Endothelial cell (in vitro differentiated cells): ENCODE measurements at regions not wholly inside any gene's neighbourhood (a gene's known extent, or its start where the extent isn't known, plus 50 kb on each side); places are given as distances from the start of the nearest gene placed in this dataset.

Experiments used
- DNase-seq: peaks from one replicate; pipeline ENCODE4 v3.0.0; 2021; ENCODE audit warnings: low spot score
- H3K27ac Mint-ChIP-seq: one replicate; pipeline ENCODE4 v1.8.0; 2021; ENCODE audit warnings: mixed read lengths, inconsistent platforms; ENCODE audit not compliant: unreplicated experiment
- H3K27me3 Mint-ChIP-seq: one replicate; pipeline ENCODE4 v1.8.0; 2021; ENCODE audit warnings: mild to moderate bottlenecking, moderate library complexity, mixed read lengths, inconsistent platforms; ENCODE audit not compliant: unreplicated experiment
- H3K36me3 Mint-ChIP-seq: one replicate; pipeline ENCODE4 v1.8.0; 2021; ENCODE audit warnings: mild to moderate bottlenecking, low read depth, mixed read lengths, inconsistent platforms; ENCODE audit not compliant: unreplicated experiment
- H3K4me1 Mint-ChIP-seq: one replicate; pipeline ENCODE4 v1.8.0; 2021; ENCODE audit warnings: mild to moderate bottlenecking, mixed read lengths, inconsistent platforms; ENCODE audit not compliant: unreplicated experiment
- H3K4me3 Mint-ChIP-seq: one replicate; pipeline ENCODE4 v1.8.0; 2021; ENCODE audit warnings: mild to moderate bottlenecking, mixed read lengths, inconsistent platforms; ENCODE audit not compliant: unreplicated experiment
- H3K9me3 Mint-ChIP-seq: one replicate; pipeline ENCODE4 v1.8.0; 2021; ENCODE audit warnings: mixed read lengths, inconsistent platforms; ENCODE audit not compliant: unreplicated experiment
- CTCF ChIP-seq: fragments of 200-600 bp; sonication (generic); IDR thresholded peaks from one replicate; pipeline ENCODE4 v1.5.0; 2021; ENCODE audit warnings: antibody characterized with exemption; ENCODE audit not compliant: unreplicated experiment

DNA sequence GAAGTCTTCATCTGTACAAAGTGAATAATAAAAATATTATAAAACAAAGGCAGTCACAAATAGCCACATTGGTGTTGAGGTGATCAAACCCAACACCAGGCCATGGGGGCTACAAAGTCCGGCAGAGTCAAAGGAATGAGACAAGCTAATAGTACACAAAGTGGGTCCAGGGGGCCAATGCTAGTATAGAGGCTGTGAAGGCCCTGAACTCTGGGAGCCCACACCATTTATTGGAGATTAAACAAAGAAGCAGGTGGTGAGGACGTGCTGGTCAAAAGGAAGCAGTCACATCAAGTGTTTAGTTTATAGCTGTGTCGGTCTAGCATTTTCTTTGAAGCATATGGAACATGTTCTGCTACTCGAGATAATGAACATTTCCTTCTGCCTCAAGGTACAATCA lies 58.6 kb upstream of the CCT8L2 start:
- Mint-ChIP-seq H3K9me3 (peaks cover 16% of the 10 kb centered on the region), H3K27ac (no peak overlapping the region), H3K36me3 (peaks cover 7% of the 10 kb centered on the region), H3K27me3 (peaks cover 8% of the 10 kb centered on the region), H3K4me1 (no peaks in the 10 kb centered on the region), H3K4me3 (no peak overlapping the region)
- no peak for TF ChIP-seq CTCF
- DNase-seq, result no peak
